ENCODE measurements at regions not wholly inside any gene's neighbourhood (a gene's known extent, or its start where the extent isn't known, plus 50 kb on each side); places are given as distances from the start of the nearest gene placed in this dataset.

DNA sequence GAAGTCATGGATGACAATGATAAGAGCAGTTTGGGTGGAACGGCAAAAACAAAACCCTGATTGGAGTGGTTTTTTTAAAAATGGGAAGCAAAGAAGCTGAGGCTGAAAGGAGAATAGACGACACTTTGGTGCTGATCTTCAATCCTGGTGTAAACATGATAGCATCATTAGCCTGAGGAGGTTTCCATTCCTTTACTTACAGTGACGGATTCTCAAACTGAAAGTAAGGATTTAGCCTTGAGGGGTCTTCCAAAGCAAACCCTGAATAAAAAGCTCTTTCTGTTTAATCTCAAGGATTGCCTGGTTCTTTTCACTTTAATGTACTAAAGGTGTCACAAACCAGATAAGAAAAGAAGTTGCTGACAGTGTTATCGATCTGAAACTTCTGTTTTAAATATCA is 69.3 kb downstream of the KCNJ2 start:
- POLR2A ChIA-PET = no interaction called here
- CTCF ChIA-PET = no interaction called here

DNA sequence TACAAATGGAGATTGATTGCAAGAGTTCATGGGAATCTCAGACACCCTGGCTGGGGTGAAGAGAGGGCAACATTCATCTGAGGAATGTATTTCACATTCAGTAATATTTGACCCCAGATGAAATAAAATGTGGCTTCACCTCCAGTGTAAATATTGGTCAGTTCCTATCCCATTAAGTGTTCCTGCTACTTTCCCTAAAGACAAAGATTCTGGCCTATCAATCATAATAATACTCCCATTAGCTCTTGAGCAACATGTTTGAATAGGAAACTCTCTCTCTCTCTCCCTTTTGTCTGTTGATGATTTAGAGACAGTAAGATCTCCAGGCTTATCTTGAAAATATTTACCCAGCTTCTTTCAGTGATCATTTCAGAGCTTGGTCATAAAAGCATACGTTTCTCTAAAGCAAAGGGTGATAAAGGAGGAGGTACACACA is 70.1 kb downstream of the KCNJ2 start:
- H3K4me3 Mint-ChIP-seq = no peak overlapping the region
- TF ChIP-seq, protein P1, sequence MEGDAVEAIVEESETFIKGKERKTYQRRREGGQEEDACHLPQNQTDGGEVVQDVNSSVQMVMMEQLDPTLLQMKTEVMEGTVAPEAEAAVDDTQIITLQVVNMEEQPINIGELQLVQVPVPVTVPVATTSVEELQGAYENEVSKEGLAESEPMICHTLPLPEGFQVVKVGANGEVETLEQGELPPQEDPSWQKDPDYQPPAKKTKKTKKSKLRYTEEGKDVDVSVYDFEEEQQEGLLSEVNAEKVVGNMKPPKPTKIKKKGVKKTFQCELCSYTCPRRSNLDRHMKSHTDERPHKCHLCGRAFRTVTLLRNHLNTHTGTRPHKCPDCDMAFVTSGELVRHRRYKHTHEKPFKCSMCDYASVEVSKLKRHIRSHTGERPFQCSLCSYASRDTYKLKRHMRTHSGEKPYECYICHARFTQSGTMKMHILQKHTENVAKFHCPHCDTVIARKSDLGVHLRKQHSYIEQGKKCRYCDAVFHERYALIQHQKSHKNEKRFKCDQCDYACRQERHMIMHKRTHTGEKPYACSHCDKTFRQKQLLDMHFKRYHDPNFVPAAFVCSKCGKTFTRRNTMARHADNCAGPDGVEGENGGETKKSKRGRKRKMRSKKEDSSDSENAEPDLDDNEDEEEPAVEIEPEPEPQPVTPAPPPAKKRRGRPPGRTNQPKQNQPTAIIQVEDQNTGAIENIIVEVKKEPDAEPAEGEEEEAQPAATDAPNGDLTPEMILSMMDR (IDR thresholded peaks at IDR 0.05) = no peak
- H3K36me3 Mint-ChIP-seq (ENCODE audit: low read depth) = no peaks in the 10 kb centered on the region
- intact Hi-C loops (cut with micrococcal nuclease) = no loop called here
- CTCF ChIA-PET = no interaction called here
- no peaks in the 10 kb centered on the region for H3K4me1 Mint-ChIP-seq (ENCODE audit: low read depth)
- H3K27me3 Mint-ChIP-seq = no peaks in the 10 kb centered on the region
- ATAC-seq (no peak), DNase-seq (no peak)
- no peak overlapping the region for H3K27ac Mint-ChIP-seq
- peaks cover 1% of the 10 kb centered on the region for H3K9me3 Mint-ChIP-seq
- POLR2A ChIA-PET = no interaction called here

More for the DNA sequence above, 69.3 kb downstream of the KCNJ2 start:
- Mint-ChIP-seq H3K4me1 (ENCODE audit: low read depth) (no peaks in the 10 kb centered on the region), H3K9me3 (peaks cover 4% of the 10 kb centered on the region), H3K27me3 (no peaks in the 10 kb centered on the region), H3K36me3 (ENCODE audit: low read depth) (no peaks in the 10 kb centered on the region), H3K4me3 (no peak overlapping the region), H3K27ac (no peak overlapping the region)
- intact Hi-C loops (cut with micrococcal nuclease) = no loop called here
- ATAC-seq (no peak), DNase-seq (no peak)
- TF ChIP-seq, protein P1 (IDR thresholded peaks at IDR 0.05) = no peak

DNA sequence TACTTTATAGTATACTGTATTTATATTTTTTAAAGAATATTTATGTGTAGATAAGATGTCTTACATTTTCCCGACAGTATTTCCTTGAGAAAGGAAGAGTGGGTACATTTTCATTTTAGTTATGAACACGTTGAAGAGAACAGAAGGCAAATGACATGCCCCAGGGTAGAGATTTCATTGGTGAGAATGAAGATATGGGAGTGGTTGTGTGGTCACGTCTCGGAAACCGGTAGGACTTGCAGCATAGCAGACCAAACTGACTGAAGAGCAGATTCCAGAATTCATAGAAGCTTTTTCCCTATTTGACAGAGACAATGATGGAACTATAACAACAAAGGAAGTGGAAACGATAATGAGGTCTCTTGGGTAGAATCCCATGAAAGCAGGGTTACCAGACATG is 71.7 kb downstream of the KCNJ2 start:
- Mint-ChIP-seq H3K4me3 (no peak overlapping the region), H3K36me3 (ENCODE audit: low read depth) (no peaks in the 10 kb centered on the region), H3K9me3 (no peaks in the 10 kb centered on the region), H3K27me3 (no peaks in the 10 kb centered on the region), H3K27ac (no peak overlapping the region), H3K4me1 (ENCODE audit: low read depth) (no peaks in the 10 kb centered on the region)
- ChIA-PET CTCF (no interaction called here), POLR2A (no interaction called here)
- TF ChIP-seq, protein P1 (IDR thresholded peaks at IDR 0.05) = no peak
- ATAC-seq (no peak), DNase-seq (no peak)
- intact Hi-C loops (cut with micrococcal nuclease) = no loop called here

DNA sequence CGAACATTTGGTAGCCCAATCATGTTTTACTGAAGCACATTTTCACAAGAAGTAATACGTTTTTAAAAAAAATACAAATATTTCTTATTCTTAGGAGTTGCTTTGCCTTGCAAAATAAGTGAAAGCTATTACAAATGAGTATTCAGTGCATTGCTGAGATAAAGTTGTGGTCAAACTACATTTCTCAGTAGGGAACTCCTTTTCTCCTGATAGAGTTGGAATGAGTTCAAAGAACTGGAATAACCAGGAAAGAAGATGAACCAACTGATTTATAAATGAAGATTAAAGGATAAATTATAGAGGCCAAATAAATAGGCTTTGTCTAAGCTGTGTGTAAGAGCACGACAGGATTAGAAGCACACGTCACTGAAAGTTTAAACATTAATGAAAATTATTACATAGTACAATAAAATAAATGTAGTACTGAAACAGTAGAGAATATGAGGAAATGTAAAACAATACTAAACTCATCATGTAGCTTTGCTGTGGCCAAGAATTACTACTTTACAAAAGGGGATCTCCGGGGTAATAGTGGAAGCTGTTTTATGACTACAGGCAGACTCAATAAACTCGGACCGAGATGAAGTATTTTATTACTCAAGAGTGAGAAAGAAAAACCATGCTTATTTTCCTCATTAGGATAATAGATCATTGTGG is 73.6 kb downstream of the KCNJ2 start:
- Mint-ChIP-seq H3K4me3 (no peak overlapping the region), H3K9me3 (no peaks in the 10 kb centered on the region), H3K4me1 (ENCODE audit: low read depth) (no peaks in the 10 kb centered on the region), H3K27me3 (peaks cover 3% of the 10 kb centered on the region), H3K27ac (no peak overlapping the region), H3K36me3 (ENCODE audit: low read depth) (no peaks in the 10 kb centered on the region)
- intact Hi-C loops (cut with micrococcal nuclease) = no loop called here
- TF ChIP-seq, protein P1 (IDR thresholded peaks at IDR 0.05) = no peak
- no peak for ATAC-seq
- DNase-seq = no peak
- ChIA-PET CTCF (no interaction called here), POLR2A (no interaction called here)

DNA sequence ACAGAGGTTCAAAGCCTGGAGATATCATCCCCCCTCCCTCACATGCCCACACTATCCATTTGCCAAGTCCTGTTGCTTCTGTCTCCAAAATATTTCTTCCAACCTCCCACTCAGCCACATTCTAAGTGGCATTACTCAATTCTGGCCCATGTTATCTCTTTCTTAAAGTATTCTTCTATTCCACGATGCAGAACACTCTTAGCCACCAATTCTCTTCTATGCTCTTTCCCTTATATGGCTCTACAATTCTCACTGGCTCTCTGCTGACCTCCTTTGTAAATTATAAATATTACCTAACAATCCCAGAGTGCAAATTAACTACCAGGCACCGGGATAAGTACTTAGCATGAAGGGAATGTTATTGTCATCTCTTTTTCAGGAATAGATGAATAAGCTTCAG is 82.4 kb downstream of the KCNJ2 start:
- Mint-ChIP-seq H3K9me3 (no peaks in the 10 kb centered on the region), H3K27ac (no peak overlapping the region), H3K4me3 (no peak overlapping the region), H3K27me3 (peaks cover 4% of the 10 kb centered on the region), H3K4me1 (ENCODE audit: low read depth) (no peaks in the 10 kb centered on the region), H3K36me3 (ENCODE audit: low read depth) (no peaks in the 10 kb centered on the region)
- CTCF ChIA-PET = no interaction called here
- DNase-seq = no peak
- TF ChIP-seq, protein P1 (IDR thresholded peaks at IDR 0.05) = no peak
- intact Hi-C loops (cut with micrococcal nuclease) = no loop called here
- POLR2A ChIA-PET = no interaction called here
- ATAC-seq = no peak

Data from activated CD8-positive, alpha-beta T cell treated with anti-CD3 and anti-CD28 coated beads for 36 hours (primary cell).